Calu3 (cell line): ENCODE measurements at regions not wholly inside any gene's neighbourhood (a gene's known extent, or its start where the extent isn't known, plus 50 kb on each side); places are given as distances from the start of the nearest gene placed in this dataset.

Experiments
- BruUV-seq: library from RNA; stranded (reverse); fragments of 400-500 nt; replicated peaks from 2 replicates; lab custom pipeline; 2021; lab: Mats Ljungman, UMichigan
- CTCF ChIA-PET: fragments of 300-600 bp; sonication (Branson Sonifier 250); formaldehyde crosslinking; loops from one replicate; lab custom pipeline; 2022; ENCODE audit warnings: antibody characterized with exemption; lab: Charles Lee
- DNase-seq: peaks from one replicate; pipeline ENCODE4 v3.0.0; 2022
- H3K27ac Mint-ChIP-seq: one replicate; pipeline ENCODE4 v1.8.0; 2022; ENCODE audit warnings: mixed read lengths; ENCODE audit not compliant: unreplicated experiment
- H3K27me3 Mint-ChIP-seq: one replicate; pipeline ENCODE4 v1.8.0; 2022; ENCODE audit warnings: mixed read lengths; ENCODE audit not compliant: unreplicated experiment
- H3K36me3 Mint-ChIP-seq: one replicate; pipeline ENCODE4 v1.8.0; 2022; ENCODE audit warnings: mild to moderate bottlenecking, moderate library complexity, mixed read lengths; ENCODE audit not compliant: insufficient read depth, unreplicated experiment
- H3K4me1 Mint-ChIP-seq: one replicate; pipeline ENCODE4 v1.8.0; 2022; ENCODE audit warnings: mild to moderate bottlenecking, low read depth, mixed read lengths; ENCODE audit not compliant: unreplicated experiment
- H3K4me3 Mint-ChIP-seq: one replicate; pipeline ENCODE4 v1.8.0; 2022; ENCODE audit warnings: mild to moderate bottlenecking, low read depth, moderate library complexity, mixed read lengths; ENCODE audit not compliant: unreplicated experiment
- H3K9me3 Mint-ChIP-seq: one replicate; pipeline ENCODE4 v1.8.0; 2022; ENCODE audit warnings: low read depth, mixed read lengths; ENCODE audit not compliant: unreplicated experiment
- intact Hi-C: fragments of 100-400 bp; cut with micrococcal nuclease; formaldehyde crosslinking; loops from one replicate; pipeline ENCODE4 v1.10.0; 2022; ENCODE audit not compliant: unreplicated experiment
- TF ChIP-seq, protein P1 (sequence below): fragments of 200-600 bp; IDR thresholded peaks from one replicate; pipeline ENCODE4 v1.8.0; 2022; ENCODE audit warnings: antibody characterized with exemption; ENCODE audit not compliant: unreplicated experiment

DNA sequence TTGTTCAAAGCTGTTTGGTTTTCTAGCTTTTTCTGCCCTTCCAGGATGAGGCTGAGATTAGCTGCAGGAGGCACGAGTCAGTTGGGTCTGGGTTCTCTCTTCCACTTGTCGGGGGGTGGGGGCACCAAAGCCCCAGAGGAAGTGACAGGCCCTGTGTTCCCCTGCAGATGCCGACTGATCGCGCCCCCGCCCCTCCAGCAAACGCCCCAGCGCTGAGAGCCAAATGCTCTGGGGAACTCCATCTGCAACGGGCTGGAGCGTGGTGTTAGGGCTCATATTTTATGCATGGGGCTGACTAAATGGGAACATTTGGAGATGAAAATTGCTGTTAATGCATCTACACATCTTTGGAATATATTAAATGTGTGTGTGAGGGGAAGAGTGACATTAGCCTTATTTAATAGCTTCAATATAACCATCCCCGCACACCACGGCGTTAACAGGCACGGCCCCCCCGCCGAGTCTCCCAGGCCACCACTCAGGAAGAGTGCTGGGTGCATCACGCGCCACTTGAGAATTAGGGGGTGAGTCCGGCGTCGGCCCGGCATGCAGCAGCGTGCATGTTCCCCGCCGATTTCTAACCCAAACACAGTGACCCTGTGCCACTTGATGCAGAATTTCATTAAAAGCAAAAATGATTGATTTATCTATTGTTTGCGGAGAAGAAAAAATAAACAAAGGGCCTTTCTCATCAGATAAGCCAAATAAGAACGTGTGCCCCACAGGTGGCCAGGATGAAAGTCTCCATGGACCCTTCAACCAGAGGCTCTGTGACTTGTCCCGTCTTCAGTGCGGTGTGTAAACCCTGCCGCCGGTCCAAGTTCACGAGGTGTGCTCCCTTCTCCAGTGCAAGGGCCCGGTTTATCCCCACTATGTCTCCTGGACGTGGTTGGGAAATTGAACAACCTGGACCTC, 165.0 kb upstream of the RTL1 start:
- TF ChIP-seq, protein P1, sequence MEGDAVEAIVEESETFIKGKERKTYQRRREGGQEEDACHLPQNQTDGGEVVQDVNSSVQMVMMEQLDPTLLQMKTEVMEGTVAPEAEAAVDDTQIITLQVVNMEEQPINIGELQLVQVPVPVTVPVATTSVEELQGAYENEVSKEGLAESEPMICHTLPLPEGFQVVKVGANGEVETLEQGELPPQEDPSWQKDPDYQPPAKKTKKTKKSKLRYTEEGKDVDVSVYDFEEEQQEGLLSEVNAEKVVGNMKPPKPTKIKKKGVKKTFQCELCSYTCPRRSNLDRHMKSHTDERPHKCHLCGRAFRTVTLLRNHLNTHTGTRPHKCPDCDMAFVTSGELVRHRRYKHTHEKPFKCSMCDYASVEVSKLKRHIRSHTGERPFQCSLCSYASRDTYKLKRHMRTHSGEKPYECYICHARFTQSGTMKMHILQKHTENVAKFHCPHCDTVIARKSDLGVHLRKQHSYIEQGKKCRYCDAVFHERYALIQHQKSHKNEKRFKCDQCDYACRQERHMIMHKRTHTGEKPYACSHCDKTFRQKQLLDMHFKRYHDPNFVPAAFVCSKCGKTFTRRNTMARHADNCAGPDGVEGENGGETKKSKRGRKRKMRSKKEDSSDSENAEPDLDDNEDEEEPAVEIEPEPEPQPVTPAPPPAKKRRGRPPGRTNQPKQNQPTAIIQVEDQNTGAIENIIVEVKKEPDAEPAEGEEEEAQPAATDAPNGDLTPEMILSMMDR = no peak
- no peak overlapping the region for H3K27ac Mint-ChIP-seq
- CTCF ChIA-PET = interaction anchor here (0.6 kb wide), 1 partner anchor 674 kb away, joined by 3 read pairs; no protein-coding TSS in a partner anchor

DNA sequence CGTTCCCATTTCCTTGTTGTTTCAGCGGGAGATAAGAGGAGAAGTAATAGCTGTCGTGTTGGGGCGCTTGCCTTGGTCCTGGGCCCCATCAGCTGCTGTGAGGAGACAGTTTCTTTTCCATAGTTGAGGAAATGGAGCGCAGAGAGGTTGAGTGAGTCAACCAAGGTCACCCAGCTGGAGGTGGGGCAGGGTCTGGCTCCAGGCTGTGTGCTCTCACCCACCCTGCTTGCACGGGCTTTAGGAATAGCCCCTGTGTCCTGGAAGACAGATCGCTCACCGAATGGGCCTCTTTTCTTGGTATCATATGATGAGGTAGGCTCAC, 165.7 kb upstream of the RTL1 start:
- no peaks in the 10 kb centered on the region for H3K9me3 Mint-ChIP-seq
- CTCF ChIA-PET = no interaction called here
- H3K36me3 Mint-ChIP-seq = peaks cover 5% of the 10 kb centered on the region
- H3K27me3 Mint-ChIP-seq = no peaks in the 10 kb centered on the region
- no peak for DNase-seq
- peaks cover 3% of the 10 kb centered on the region for H3K4me1 Mint-ChIP-seq
- TF ChIP-seq, protein P1 = no peak
- no peak overlapping the region for H3K27ac Mint-ChIP-seq
- H3K4me3 Mint-ChIP-seq = no peak overlapping the region
- BruUV-seq = no TSS peak
- intact Hi-C loops = no loop called here

More for the DNA sequence above, 165.0 kb upstream of the RTL1 start:
- H3K27me3 Mint-ChIP-seq = no peaks in the 10 kb centered on the region
- intact Hi-C loops = no loop called here
- no peaks in the 10 kb centered on the region for H3K4me1 Mint-ChIP-seq
- H3K4me3 Mint-ChIP-seq = no peak overlapping the region
- no TSS peak for BruUV-seq
- no peak for DNase-seq
- no peaks in the 10 kb centered on the region for H3K9me3 Mint-ChIP-seq
- H3K36me3 Mint-ChIP-seq = peaks cover 5% of the 10 kb centered on the region

DNA sequence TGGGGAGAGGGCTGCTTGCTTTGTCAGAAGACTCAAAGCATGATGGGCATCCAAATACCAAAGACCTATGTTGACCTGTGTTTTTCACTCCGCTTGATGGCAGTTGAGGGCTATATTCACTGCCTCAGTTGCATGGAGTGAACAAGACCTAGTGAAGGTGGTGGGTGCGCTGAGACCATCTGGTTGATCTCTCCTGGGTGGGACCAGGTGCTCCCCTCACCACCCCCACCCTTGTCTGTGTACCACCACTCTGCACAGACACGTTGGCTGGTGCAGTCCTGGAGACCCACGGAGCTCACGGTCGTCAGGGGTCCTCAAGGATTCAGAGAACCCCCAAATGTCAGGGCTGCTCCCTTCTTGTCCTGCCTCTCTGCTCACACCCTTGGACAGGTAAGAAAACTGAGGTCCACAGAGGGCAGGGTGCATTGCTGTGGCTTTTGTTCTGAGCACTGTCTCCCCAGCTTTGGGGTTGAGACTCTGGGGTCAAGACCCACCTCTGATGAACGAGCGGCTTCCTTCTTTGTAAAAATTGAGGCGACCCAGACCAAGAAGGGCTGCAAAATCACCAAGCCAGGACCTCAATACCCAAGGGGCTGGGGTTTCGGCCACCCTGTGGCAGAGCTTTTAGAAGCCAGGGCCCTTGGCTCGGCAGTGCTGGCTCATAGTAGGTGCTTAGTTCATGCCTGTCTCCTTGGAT, 166.3 kb upstream of the RTL1 start:
- no TSS peak for BruUV-seq
- Mint-ChIP-seq H3K4me1 (peaks cover 9% of the 10 kb centered on the region), H3K36me3 (peaks cover 5% of the 10 kb centered on the region), H3K9me3 (no peaks in the 10 kb centered on the region), H3K4me3 (no peak overlapping the region), H3K27ac (no peak overlapping the region), H3K27me3 (no peaks in the 10 kb centered on the region)
- TF ChIP-seq, protein P1 = no peak
- intact Hi-C loops = no loop called here
- DNase-seq = no peak
- CTCF ChIA-PET = no interaction called here

DNA sequence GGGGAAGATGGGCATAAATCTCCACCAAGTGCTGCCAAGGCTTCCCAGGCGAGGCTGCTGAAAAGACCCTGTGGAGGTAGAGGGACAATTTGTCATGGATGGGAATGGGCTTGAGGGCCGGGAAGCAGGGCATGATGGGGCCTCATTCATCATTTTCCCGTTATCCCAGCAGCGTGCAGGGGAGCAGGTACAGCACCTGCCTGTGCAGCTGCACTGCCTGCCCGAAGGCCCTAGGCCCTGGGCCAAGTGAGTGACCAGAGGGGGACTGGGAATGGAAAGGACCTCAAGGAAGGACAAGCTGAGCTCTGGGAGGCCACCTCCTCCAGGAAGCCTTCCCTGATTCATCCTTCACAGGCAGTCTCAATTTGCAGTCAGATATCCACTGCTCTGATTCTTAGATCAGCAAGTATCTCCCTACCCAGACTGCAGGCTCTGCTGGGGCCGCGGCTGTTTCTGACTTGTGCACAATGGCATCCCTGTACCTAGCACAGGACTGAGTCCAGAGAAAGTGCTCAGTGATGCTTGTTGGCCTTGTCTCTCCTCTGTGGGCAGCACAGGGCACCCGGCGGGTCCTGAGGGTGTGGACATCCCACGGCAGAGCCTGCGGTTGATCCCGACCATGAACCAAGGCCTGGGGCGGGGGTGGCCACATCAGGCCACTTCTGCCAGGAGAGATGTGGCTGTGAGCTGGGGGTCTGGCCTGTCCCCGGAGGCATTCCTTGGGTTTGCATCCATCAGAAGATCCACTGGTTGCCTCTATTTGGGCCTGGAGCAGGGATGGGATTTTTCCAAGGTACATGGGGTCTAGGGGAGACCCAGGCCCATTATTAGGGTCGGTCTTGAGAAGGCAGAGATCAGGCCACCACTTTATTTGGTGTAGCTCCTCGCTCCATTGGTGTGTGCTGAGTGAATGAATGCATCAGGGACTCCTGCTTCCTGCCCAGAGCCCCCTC, 167.3 kb upstream of the RTL1 start:
- Mint-ChIP-seq H3K4me1 (peaks cover 9% of the 10 kb centered on the region), H3K9me3 (no peaks in the 10 kb centered on the region), H3K27ac (no peak overlapping the region), H3K36me3 (peaks cover 5% of the 10 kb centered on the region), H3K27me3 (no peaks in the 10 kb centered on the region), H3K4me3 (no peak overlapping the region)
- intact Hi-C loops = no loop called here
- TF ChIP-seq, protein P1 = no peak
- CTCF ChIA-PET = no interaction called here
- no TSS peak for BruUV-seq
- no peak for DNase-seq
